A673 (cell line): ENCODE measurements at regions not wholly inside any gene's neighbourhood (a gene's known extent, or its start where the extent isn't known, plus 50 kb on each side); places are given as distances from the start of the nearest gene placed in this dataset.

Experiments
- BruUV-seq: library from RNA; stranded (reverse); fragments of 400-500 nt; replicated peaks from 2 replicates; lab custom pipeline; 2021; lab: Mats Ljungman, UMichigan
- CTCF ChIA-PET: fragments of 300-600 bp; sonication (Branson Sonifier 250); formaldehyde crosslinking; loops from one replicate; lab custom pipeline; 2022; ENCODE audit warnings: antibody characterized with exemption; lab: Charles Lee
- POLR2A ChIA-PET: fragments of 300-600 bp; sonication (Branson Sonifier 250); formaldehyde crosslinking; loops from one replicate; lab custom pipeline; 2022; ENCODE audit warnings: antibody characterized with exemption; ENCODE audit not compliant: low non-redundant PET; lab: Charles Lee
- DNase-seq: peaks from one replicate; pipeline ENCODE4 v3.0.0-alpha.2; 2015; ENCODE audit warnings: low spot score
- H3K27ac ChIP-seq: fragments of 200-600 bp; sonication (generic); 2 replicates; pipeline ENCODE4 v1.5.1; 2016; ENCODE audit warnings: mixed run types, low read depth, mild to moderate bottlenecking, mixed read lengths, antibody characterized with exemption, low read length; ENCODE audit not compliant: poor library complexity, severe bottlenecking
- H3K27me3 ChIP-seq: fragments of 200-600 bp; sonication (generic); replicated peaks from 2 replicates; pipeline ENCODE4 v1.6.1; 2017; ENCODE audit warnings: mixed run types, low read depth, mild to moderate bottlenecking, mixed read lengths, antibody characterized with exemption, low read length; ENCODE audit not compliant: insufficient read depth, poor library complexity
- H3K36me3 ChIP-seq: fragments of 200-600 bp; sonication (generic); 2 replicates; pipeline ENCODE4 v1.6.1; 2016; ENCODE audit warnings: mixed run types, mild to moderate bottlenecking, mixed read lengths, antibody characterized with exemption, low read length; ENCODE audit not compliant: insufficient read depth, poor library complexity, severe bottlenecking
- H3K4me1 ChIP-seq: fragments of 200-600 bp; sonication (generic); 2 replicates; pipeline ENCODE4 v1.6.1; 2017; ENCODE audit warnings: mixed run types, mild to moderate bottlenecking, mixed read lengths, antibody characterized with exemption, low read length; ENCODE audit not compliant: insufficient read depth, poor library complexity, severe bottlenecking
- H3K4me3 ChIP-seq: fragments of 200-600 bp; sonication (generic); 2 replicates; pipeline ENCODE4 v1.5.1; 2016; ENCODE audit warnings: low read depth, mixed run types, mild to moderate bottlenecking, mixed read lengths, low read length; ENCODE audit not compliant: poor library complexity, severe bottlenecking
- H3K9me3 ChIP-seq: fragments of 200-600 bp; sonication (generic); 2 replicates; pipeline ENCODE4 v1.6.1; 2016; ENCODE audit warnings: mixed run types, low read depth, mild to moderate bottlenecking, mixed read lengths, antibody characterized with exemption, low read length; ENCODE audit not compliant: poor library complexity, severe bottlenecking
- EZH2 ChIP-seq: fragments of 200-600 bp; sonication (generic); IDR thresholded peaks from 2 replicates; pipeline ENCODE4 v1.6.1; 2017; ENCODE audit warnings: borderline replicate concordance, low read depth, mild to moderate bottlenecking, mixed read lengths, antibody characterized with exemption, low read length; ENCODE audit not compliant: poor library complexity, severe bottlenecking
- intact Hi-C: fragments of 100-400 bp; cut with micrococcal nuclease; formaldehyde crosslinking; loops from one replicate; pipeline ENCODE4 v1.10.0; 2022; ENCODE audit not compliant: unreplicated experiment
- TF ChIP-seq, protein P1 (sequence below): fragments of 300-800, 200-600 bp; sonication (generic); conservative IDR thresholded peaks from 2 replicates; pipeline ENCODE4 v1.5.1; 2017; ENCODE audit warnings: low read depth, mild to moderate bottlenecking, antibody characterized with exemption, low read length, moderate library complexity, mixed read lengths

DNA sequence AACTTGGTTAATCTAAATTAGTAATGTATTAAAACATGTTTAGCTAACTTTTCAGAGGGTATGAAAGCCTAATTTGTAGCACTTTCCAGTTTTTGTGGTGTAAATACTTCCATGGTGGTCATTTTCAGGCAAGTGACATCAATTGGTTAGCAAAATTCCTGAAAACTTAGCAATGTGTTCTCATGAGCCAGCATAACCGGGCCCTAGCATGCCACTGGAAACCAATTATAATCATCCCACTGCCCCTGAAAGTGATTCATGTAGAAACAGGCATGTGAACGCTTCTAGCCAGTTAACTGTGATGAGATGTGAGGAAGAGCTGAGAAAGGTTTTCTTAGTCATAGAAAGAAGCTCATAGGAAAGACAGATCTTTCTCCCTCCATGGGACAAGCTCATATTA is 417.2 kb downstream of the TLR4 start:
- H3K27me3 ChIP-seq, result no peaks in the 10 kb centered on the region
- no peaks in the 10 kb centered on the region for H3K36me3 ChIP-seq
- POLR2A ChIA-PET, result no interaction called here
- DNase-seq, result no peak
- intact Hi-C loops, result no loop called here
- H3K27ac ChIP-seq, result no peak overlapping the region
- BruUV-seq, result no TSS peak
- no peaks in the 10 kb centered on the region for H3K4me1 ChIP-seq
- no peaks in the 10 kb centered on the region for H3K9me3 ChIP-seq
- CTCF ChIA-PET, result no interaction called here
- TF ChIP-seq EZH2, result no peak
- TF ChIP-seq, protein P1, sequence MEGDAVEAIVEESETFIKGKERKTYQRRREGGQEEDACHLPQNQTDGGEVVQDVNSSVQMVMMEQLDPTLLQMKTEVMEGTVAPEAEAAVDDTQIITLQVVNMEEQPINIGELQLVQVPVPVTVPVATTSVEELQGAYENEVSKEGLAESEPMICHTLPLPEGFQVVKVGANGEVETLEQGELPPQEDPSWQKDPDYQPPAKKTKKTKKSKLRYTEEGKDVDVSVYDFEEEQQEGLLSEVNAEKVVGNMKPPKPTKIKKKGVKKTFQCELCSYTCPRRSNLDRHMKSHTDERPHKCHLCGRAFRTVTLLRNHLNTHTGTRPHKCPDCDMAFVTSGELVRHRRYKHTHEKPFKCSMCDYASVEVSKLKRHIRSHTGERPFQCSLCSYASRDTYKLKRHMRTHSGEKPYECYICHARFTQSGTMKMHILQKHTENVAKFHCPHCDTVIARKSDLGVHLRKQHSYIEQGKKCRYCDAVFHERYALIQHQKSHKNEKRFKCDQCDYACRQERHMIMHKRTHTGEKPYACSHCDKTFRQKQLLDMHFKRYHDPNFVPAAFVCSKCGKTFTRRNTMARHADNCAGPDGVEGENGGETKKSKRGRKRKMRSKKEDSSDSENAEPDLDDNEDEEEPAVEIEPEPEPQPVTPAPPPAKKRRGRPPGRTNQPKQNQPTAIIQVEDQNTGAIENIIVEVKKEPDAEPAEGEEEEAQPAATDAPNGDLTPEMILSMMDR, result no peak
- H3K4me3 ChIP-seq, result no peak overlapping the region

DNA sequence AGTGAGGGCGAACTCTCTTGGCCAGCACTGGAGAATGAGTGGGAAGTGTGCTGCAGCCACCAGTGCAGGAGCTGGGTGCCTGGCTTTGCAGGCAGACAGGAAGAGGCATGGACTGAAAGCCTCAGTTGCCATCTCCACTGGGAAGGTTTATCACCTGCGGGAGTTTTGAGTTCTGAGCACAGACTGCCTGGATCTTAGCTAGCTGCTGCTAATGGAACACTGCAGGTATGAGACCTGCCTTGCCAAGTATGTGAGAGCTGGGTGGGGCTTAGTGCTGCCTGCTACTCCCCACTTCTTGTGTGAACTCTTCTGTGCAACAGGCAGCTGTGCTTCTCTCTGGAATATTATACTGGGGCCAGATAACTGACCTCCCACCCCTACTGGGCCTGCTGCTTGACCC is 424.1 kb downstream of the TLR4 start:
- no peak for DNase-seq
- Histone ChIP-seq H3K27me3 (no peaks in the 10 kb centered on the region), H3K27ac (no peak overlapping the region), H3K36me3 (no peaks in the 10 kb centered on the region), H3K9me3 (no peaks in the 10 kb centered on the region), H3K4me1 (no peaks in the 10 kb centered on the region), H3K4me3 (no peak overlapping the region)
- BruUV-seq, result no TSS peak
- ChIA-PET CTCF (no interaction called here), POLR2A (no interaction called here)
- intact Hi-C loops, result no loop called here
- TF ChIP-seq EZH2, result no peak
- TF ChIP-seq, protein P1, result no peak

DNA sequence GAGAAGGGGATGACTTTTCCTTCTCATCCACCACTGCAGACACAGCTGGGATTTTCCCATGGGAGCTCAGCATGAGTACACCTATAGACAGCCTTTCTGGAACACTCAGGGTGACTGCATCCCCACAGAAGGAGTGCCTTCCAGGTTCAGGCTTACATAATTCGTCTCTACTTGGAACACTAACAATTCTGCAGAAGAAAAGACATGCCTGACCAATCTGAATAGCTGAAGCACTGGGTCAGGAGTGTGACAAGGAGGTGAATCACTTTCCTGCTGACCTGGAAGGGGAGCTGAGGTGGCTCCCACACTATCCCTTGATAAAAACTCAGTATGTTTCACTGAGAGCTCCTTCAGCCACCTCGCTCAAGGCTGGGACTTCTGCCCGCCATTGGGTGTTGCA is 425.3 kb downstream of the TLR4 start:
- no peaks in the 10 kb centered on the region for H3K27me3 ChIP-seq
- TF ChIP-seq, protein P1, result no peak
- TF ChIP-seq EZH2, result no peak
- H3K4me1 ChIP-seq, result no peaks in the 10 kb centered on the region
- H3K4me3 ChIP-seq, result no peak overlapping the region
- no peaks in the 10 kb centered on the region for H3K36me3 ChIP-seq
- H3K27ac ChIP-seq, result no peak overlapping the region
- no TSS peak for BruUV-seq
- no peak for DNase-seq
- POLR2A ChIA-PET, result no interaction called here
- CTCF ChIA-PET, result no interaction called here
- intact Hi-C loops, result no loop called here
- no peaks in the 10 kb centered on the region for H3K9me3 ChIP-seq
